Endothelial cell of umbilical vein (primary cell): ENCODE measurements at regions not wholly inside any gene's neighbourhood (a gene's known extent, or its start where the extent isn't known, plus 50 kb on each side); places are given as distances from the start of the nearest gene placed in this dataset.

Experiments
- BruUV-seq: library from RNA; stranded (reverse); fragments of 400-500 nt; replicated peaks from 2 replicates; lab custom pipeline; 2021; lab: Mats Ljungman, UMichigan
- CTCF ChIA-PET: fragments of 300-600, 350-600 bp; sonication (Branson Sonifier 250); formaldehyde crosslinking; loops from one replicate; lab custom pipeline; 2021; ENCODE audit warnings: antibody characterized with exemption, inconsistent platforms; lab: Charles Lee
- POLR2A ChIA-PET: fragments of 300-600, 350-600 bp; sonication (Branson Sonifier 250); formaldehyde crosslinking; loops from one replicate; lab custom pipeline; 2021; ENCODE audit warnings: antibody characterized with exemption, inconsistent platforms; lab: Charles Lee
- DNase-seq: peaks from one replicate; pipeline ENCODE4 v3.0.0-alpha.2; 2011; ENCODE audit warnings: low read depth, low spot score
- FAIRE-seq: peaks from 2 replicates; lab custom pipeline; 2011; peaks lifted over from hg19 to GRCh38; lab: Jason Lieb, UNC
- H2AFZ ChIP-seq: 2 replicates; pipeline ENCODE4 v1.6.0; 2012; ENCODE audit warnings: low read depth, low read length, control low read depth, inconsistent platforms
- H3K27ac ChIP-seq: 2 replicates; pipeline ENCODE4 v1.5.1; 2011; ENCODE audit warnings: low read depth, mild to moderate bottlenecking, control low read depth, low read length, moderate library complexity; ENCODE audit not compliant: insufficient read depth
- H3K27me3 ChIP-seq, 2 experiments: 2 replicates each; pipeline versions ENCODE4 v1.6.0 to v1.6.1; 2011; ENCODE audit warnings: low read length in 2 of 2, mixed read lengths in 1 of 2; ENCODE audit not compliant: control insufficient read depth in 2 of 2, insufficient read depth in 2 of 2
- H3K36me3 ChIP-seq, 2 experiments: 2 replicates in 1 of 2; 3 replicates in 1 of 2; pipeline ENCODE4 v1.5.1; 2011; ENCODE audit warnings: low read length in 2 of 2, mild to moderate bottlenecking in 1 of 2, moderate library complexity in 1 of 2; ENCODE audit not compliant: control insufficient read depth in 2 of 2, insufficient read depth in 2 of 2; ENCODE audit errors: extremely low read depth in 1 of 2
- H3K4me1 ChIP-seq: 3 replicates; pipeline ENCODE4 v1.5.1; 2011; ENCODE audit warnings: mild to moderate bottlenecking, low read length; ENCODE audit not compliant: control insufficient read depth, insufficient read depth; ENCODE audit errors: extremely low read depth
- H3K4me2 ChIP-seq: 2 replicates; pipeline ENCODE4 v1.6.1; 2011; ENCODE audit warnings: low read length, control low read depth, mixed read lengths; ENCODE audit not compliant: insufficient read depth
- H3K4me3 ChIP-seq, 3 experiments: fragments of 200-600 bp in 1 of 3; sonication (generic), shearing (Covaris generic) in 1 of 3; replicated peaks in 1 of 3; 2 replicates each; pipeline ENCODE4 v1.5.1; 2011 to 2016; ENCODE audit warnings: control low read depth in 3 of 3, low read length in 3 of 3, mild to moderate bottlenecking in 2 of 3, inconsistent platforms in 1 of 3, low read depth in 1 of 3, moderate library complexity in 1 of 3; ENCODE audit not compliant: insufficient read depth in 1 of 3
- H3K79me2 ChIP-seq: 2 replicates; pipeline ENCODE4 v1.6.0; 2012; ENCODE audit warnings: low read length, inconsistent platforms; ENCODE audit not compliant: control insufficient read depth, insufficient read depth
- H3K9ac ChIP-seq: replicated peaks from 2 replicates; pipeline ENCODE3; 2011; ENCODE audit warnings: low read length, control low read depth; ENCODE audit not compliant: insufficient read depth; ENCODE audit errors: extremely low read depth
- H3K9me1 ChIP-seq: replicated peaks from 3 replicates; pipeline ENCODE4 v1.6.0; 2011; ENCODE audit warnings: mild to moderate bottlenecking, low read length; ENCODE audit not compliant: control insufficient read depth, insufficient read depth; ENCODE audit errors: extremely low read depth
- H3K9me3 ChIP-seq: replicated peaks from 2 replicates; pipeline ENCODE4 v1.5.1; 2012; ENCODE audit warnings: low read length, inconsistent platforms; ENCODE audit not compliant: control insufficient read depth, insufficient read depth
- H4K20me1 ChIP-seq: replicated peaks from 2 replicates; pipeline ENCODE3; 2011; ENCODE audit warnings: mild to moderate bottlenecking, low read length; ENCODE audit not compliant: control insufficient read depth, insufficient read depth; ENCODE audit errors: extremely low read depth
- CTCF ChIP-seq, 2 donors: IDR thresholded peaks; 1 replicate in 1 of 2; 2 replicates in 1 of 2; pipeline ENCODE4 v1.5.1; 2011; ENCODE audit warnings: low read length in 2 of 2, mild to moderate bottlenecking in 2 of 2, moderate library complexity in 2 of 2, control low read depth in 1 of 2, inconsistent platforms in 1 of 2, low read depth in 1 of 2; ENCODE audit not compliant: insufficient read depth in 1 of 2; ENCODE audit errors: extremely low read depth in 1 of 2
- EZH2 ChIP-seq: IDR thresholded peaks from 2 replicates; pipeline ENCODE4 v1.6.1; 2012; ENCODE audit warnings: borderline replicate concordance, low read depth, mild to moderate bottlenecking, moderate library complexity, low read length, inconsistent platforms; ENCODE audit not compliant: severe bottlenecking
- FOS ChIP-seq: IDR thresholded peaks from 2 replicates; pipeline ENCODE4 v1.6.1; 2011; ENCODE audit warnings: mild to moderate bottlenecking, low read length, moderate library complexity, borderline replicate concordance; ENCODE audit not compliant: insufficient read depth
- GATA2 ChIP-seq: IDR thresholded peaks from 2 replicates; pipeline ENCODE4 v1.7.0; 2011; ENCODE audit warnings: low read depth, mild to moderate bottlenecking, moderate library complexity, mixed read lengths, low read length; ENCODE audit not compliant: insufficient read length, insufficient read depth
- JUN ChIP-seq: IDR thresholded peaks from 2 replicates; pipeline ENCODE4 v1.6.1; 2011; ENCODE audit warnings: borderline replicate concordance, low read depth; ENCODE audit not compliant: insufficient read length, insufficient read depth
- MAX ChIP-seq: IDR thresholded peaks from 2 replicates; pipeline ENCODE4 v1.6.1; 2011; ENCODE audit not compliant: insufficient read depth, insufficient read length
- MYC ChIP-seq: IDR thresholded peaks from one replicate; pipeline ENCODE4 v1.6.1; 2011; ENCODE audit warnings: mild to moderate bottlenecking, low read depth, low read length
- POLR2A ChIP-seq: IDR thresholded peaks from 2 replicates; pipeline ENCODE4 v1.6.1; 2012; ENCODE audit warnings: low read depth, mild to moderate bottlenecking, control low read depth, low read length
- POLR2AphosphoS5 ChIP-seq: IDR thresholded peaks from 2 replicates; pipeline ENCODE4 v1.6.1; 2012; ENCODE audit warnings: low read depth, mild to moderate bottlenecking, control low read depth, low read length, moderate library complexity; ENCODE audit not compliant: insufficient read depth
- dilution Hi-C: fragments of 300-500 bp; cut with MboI; formaldehyde crosslinking; loops from one replicate; pipeline ENCODE4 v1.15.0; 2019; ENCODE audit warnings: low sequenced_read_pairs; ENCODE audit not compliant: extremely low pct_ligation_motif_present
- intact Hi-C: fragments of 100-400 bp; cut with micrococcal nuclease; formaldehyde crosslinking; loops from one replicate; pipeline ENCODE4 v1.10.0; 2022

- DNase-seq (no peak), FAIRE-seq (no peak)
- Histone ChIP-seq H3K9ac (no peak overlapping the region), H3K4me2 (no peak overlapping the region), H2AFZ (no peak overlapping the region), H3K9me1 (no peaks in the 10 kb centered on the region), H3K79me2 (no peaks in the 10 kb centered on the region), H3K4me3 (no peak overlapping the region), H3K36me3 (no peaks in the 10 kb centered on the region), H3K27me3 (no peaks in the 10 kb centered on the region), H3K9me3 (no peaks in the 10 kb centered on the region), H3K4me1 (no peaks in the 10 kb centered on the region), H3K27ac (no peak overlapping the region), H4K20me1 (no peaks in the 10 kb centered on the region)
- intact Hi-C loops (no loop called here), dilution Hi-C loops (no loop called here)
- TF ChIP-seq POLR2A (no peak), GATA2 (no peak), CTCF (IDR thresholded peaks at IDR 0.05; ENCODE audit: extremely low read depth in 1 of 2, insufficient read depth in 1 of 2, low read depth in 1 of 2, low read length in 2 of 2) (no peak), JUN (no peak), MAX (no peak), EZH2 (no peak), FOS (no peak), POLR2AphosphoS5 (no peak), MYC (no peak)
- ChIA-PET POLR2A (no interaction called here), CTCF (interaction anchor here (1.2 kb wide), 1 partner anchor 18 kb away, joined by 4 read pairs; no protein-coding TSS in a partner anchor)
- no TSS peak for BruUV-seq
These were observed 524.6 kb downstream of the EFNB2 start for GRCh38 chr13:106010836-106011235.
